GM20431 (cell line): ENCODE measurements at regions not wholly inside any gene's neighbourhood (a gene's known extent, or its start where the extent isn't known, plus 50 kb on each side); places are given as distances from the start of the nearest gene placed in this dataset.
"Not testable (repeated sequence)": the region's sequence is repeated elsewhere in the genome, so short reads cannot be mapped to it uniquely, and the experiment has no call there.

ENCODE experiments used
- in situ Hi-C: fragments of 300-500 bp; cut with MseI, MboI; formaldehyde crosslinking; loops from one replicate; pipeline ENCODE4 v1.15.0; 2020; ENCODE audit warnings: low sequenced_read_pairs; ENCODE audit not compliant: unreplicated experiment

DNA sequence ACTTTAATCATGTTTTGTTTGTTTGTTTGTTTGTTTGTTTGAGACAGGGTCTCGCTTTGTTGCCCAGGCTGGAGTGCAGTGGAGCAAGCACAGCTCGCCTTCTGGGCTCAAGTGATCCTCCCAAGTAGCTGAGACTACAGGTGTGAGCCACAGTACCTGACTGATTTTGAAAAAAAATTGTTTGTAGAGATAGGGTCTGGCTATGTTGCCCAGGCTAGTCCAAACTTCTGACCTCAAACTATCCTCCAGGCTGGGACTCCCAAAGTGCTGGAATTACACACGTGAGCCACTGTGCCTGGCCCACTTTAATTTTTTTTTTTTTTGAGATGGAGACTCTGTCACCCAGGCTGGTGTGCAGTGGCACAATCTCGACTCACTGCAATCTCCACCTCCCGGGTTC lies 74.8 kb upstream of the CLDN5 start:
- in situ Hi-C loops = no loop called here

DNA sequence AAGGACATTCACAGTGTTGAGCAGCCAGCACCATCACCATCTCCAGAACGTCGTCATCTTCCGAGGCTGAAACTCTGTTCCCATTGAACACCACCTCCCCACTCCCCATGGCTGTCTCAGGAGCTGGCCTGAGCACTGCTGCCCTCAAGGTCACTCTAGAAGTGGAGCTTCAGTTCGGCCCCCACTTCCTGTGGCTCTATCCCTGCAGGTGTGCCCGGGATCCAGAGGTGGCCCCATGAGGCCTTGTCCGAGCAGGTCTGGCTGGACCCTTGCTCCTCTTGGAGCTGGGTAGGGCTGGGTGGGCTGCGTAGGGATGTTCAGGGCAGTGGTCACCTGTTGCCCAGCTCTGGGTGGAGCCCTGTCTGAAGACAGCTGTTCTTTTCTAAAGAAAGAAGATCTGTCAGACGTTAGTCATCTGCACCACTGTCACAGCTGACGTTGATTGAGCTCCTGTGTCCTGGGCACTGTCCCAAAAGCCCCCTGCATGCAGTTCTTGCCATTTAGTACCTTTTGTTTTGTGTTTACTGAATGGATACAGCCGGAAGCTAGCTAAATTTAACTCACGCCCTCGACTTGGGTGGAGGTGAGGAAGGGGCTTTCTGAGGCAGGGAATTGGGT lies 75.5 kb upstream of the CLDN5 start:
- in situ Hi-C loops = no loop called here

DNA sequence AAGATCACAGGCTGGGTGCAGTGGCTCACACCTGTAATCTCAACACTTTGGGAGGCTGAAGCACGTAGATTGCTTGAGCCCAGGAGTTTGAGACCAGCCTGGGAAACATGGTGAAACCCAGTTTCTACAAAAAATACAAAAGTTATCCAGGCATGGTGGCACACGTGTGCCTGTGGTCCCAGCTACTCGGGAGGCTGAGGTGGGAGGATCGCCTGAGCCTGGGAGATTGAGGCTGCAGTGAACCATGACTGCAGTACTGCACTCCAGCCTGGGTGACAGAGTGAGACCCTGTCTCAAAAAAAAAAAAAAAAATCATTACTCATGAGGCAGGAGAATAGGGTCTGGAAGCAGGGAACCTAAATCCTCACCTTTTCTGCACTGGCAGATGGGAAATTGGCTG lies 79.1 kb upstream of the CLDN5 start:
- in situ Hi-C loops = not testable (repeated sequence)

DNA sequence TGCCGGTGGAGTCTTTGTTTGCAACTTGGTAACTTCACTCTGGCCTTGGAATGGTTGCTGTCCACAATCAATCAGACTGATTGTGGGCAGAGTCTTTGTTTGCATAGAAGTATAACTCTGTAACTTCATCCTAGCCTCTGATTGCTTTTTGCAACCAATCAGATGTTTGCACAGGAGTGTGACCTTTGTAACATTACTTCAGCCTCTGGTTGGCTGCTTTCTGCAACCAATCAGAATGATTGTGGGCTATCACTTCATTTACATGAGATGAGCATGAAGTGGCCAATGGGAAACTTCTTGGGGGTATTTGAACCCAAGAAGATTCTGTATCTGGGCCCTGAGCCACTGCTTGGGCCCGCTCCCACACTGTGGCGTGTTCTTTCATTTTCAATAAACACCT lies 79.6 kb upstream of the CLDN5 start:
- in situ Hi-C loops = no loop called here

DNA sequence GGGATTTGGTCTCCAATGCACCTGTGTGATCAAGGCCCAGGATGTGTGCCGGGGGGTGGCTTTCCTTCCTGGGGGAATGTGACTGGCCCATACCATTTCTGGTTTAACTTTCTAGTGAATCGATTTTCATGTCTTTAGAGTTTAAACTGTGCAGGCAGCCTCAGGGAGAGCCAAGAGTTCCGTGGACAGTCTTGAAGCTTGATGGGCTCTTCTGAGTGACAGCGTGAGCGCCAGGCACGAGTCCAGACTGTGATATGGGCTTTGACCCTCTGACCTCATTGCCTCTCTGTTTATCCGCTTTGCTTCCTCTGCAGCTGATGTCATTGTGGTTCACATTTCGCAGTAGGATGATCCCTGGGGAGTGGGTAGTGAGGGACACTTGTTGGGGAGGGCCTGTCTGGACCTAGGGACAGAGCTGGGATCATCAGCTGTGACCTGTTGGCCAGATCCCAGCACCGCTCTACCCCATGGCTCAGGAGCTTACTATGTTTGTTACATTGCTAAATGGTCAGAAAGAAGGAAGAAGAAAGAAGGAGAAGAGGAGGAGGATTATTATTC lies 80.6 kb upstream of the CLDN5 start:
- in situ Hi-C loops = no loop called here

DNA sequence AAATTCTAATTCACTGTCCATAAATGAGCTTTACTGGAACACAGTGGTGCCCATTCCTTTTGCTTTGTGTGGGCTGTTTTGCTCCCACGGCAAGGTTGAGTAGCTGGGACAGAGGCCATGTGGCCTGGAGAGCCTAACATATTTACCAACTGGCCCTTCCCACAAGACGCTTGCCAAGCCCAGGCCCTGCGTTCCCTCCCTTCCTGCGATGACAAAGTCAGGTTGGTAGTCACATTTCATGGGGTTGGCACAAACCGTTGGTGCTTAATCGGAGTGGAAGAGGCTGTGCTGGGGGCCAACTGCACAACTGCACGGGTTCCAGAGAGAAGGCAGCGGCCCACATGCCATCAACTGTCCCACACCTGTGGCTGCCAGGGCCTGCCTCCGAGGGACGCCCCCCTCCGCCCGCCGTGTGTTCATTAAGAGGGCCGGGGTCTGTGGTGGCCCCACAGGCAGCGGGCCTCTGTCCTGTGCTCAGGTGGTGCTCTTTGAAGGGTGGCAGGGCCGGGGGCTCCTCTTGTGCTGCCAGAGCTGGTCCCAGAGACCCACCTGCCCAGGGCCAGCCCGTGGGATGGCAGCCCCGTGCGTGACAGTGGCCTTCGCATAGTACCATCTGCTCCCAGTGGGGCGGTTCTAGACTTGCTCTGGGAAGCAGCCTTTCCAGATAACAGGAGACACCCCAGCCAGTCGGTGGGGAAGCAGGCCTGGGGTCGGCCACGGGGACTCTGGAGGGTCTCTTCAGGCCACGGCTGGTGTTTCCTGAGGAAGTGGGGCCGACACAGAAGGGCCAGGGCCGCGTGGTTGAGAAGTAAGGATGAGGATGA lies 81.5 kb upstream of the CLDN5 start:
- in situ Hi-C loops = no loop called here

DNA sequence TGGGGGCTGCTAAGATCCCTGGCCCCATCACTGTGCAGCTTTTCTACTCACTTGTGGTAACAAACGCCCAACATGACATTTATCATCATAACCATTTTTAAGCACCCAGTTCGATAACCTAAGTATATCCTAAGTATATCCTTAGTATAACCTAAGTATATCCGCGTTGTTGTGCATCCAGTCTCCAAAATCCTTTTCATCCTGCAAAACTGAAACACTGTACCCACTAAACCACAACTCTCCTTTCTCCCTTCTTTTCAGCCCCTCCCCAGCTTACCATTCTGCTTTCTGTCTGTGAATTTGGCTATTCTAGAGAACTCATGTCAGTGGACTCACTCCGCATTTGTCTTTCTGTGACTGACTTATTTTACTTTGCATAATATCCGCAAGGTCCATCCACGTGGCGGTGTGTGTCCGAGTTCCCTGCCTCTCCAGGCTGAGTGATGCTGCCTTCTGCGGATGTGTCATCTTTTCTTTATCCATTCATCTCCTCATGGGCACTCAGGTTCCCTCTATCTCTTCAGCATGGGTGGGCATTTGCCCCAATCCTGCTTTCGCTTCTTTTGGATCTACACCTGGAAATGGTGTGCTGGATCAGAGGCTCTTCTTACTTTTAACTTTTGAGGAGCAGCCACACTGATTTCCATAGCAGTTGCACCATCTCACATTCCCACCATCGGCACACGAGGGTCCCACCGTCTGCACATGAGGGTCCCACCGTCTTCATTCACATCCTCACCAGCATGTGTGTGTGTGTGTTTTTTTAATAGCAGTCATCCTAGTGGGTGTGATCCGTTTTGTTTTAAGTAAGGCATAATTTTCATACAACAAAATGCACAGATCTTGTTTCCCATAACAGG lies 82.4 kb upstream of the CLDN5 start:
- in situ Hi-C loops = no loop called here

DNA sequence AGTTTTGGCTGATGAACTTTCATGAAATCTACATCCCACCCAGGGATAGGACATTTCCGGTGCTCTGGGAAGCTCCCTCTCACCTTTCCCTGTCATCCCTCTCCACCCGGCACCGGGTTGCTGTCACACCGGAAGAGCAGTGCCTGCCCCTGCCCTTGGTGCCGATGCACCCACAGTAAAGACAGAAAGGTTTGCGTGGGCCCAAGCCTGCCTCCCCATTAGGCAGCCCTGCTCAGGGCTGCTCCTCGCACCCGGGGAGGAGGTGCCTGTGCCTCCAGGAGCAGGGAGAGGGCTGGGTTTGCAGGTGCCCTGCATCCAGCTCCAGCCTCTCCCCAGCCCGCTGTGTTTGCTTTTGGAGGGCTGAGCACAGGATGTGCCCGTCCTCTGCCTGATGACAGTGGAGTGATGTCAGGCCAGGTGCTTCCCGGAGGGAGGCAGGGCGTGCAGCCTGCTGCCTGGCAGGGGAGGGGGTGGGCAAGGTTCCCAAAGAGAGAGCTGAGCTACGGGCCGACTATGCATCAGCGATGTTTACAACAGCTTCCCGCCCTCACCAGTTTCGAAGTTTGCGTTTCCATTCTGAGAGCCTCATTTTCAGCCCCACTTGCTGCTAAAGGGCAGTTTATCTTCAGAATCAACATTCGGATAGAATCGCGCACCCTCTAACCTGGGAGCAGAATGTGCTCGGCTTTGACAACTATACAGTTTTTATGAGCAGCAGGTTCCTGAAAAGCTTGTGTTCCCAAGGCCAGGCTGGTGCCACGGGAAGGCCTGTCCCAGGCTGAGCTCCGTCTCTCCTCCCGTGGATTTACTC lies 83.2 kb upstream of the CLDN5 start:
- in situ Hi-C loops = no loop called here

DNA sequence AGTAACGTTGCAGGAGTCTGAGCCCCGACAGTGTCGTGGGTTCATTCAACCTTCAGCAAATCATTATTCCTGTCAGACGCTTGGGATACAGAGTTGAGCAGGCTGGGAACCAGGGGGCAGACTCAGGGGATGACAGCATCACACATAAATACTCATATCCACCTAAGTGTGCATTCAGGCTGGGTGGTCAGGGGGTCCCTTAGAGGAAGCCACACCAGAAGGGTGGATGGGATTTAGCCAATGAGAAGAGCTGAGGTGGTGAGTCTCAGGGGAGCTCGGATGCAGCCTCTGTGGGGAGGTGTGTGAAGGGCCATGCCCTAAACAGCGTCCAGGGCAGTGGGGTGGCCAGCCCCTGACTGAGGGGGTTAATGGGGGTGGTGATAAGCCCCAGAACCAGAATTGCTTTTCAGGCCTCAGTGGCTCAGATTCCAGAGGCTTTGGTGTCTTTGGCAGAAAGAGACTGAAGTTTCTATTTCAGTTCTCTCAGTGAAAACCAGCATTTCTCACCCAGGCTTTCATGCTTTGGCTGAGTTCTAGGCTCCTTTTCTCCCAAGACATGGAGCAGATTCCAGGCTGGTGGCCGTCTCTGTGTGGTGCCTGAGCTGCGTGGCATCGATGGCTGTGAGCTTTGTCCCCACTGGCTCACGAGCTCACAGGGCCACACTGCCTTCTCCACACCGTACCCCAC lies 83.9 kb upstream of the CLDN5 start:
- in situ Hi-C loops = no loop called here

DNA sequence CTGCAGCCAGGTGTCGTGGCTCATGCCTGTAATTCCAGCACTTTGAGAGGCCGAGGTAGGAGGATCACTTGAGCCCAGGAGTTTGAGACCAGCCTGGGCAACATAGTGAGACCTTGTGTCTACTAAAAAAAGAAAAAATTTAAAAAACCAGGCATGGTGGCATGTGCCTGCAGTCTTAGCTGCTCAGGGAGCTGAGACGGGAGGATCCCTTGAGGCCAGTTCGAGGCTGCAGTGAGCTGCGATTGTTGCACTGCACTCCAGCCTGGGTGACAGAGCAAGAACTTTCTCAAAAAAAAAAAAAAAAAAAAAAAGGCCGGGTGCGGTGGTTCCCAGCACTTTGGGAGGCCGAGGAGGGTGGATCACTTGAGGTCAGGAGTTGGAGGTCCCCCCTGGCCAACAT lies 85.5 kb upstream of the CLDN5 start:
- in situ Hi-C loops = not testable (repeated sequence)

DNA sequence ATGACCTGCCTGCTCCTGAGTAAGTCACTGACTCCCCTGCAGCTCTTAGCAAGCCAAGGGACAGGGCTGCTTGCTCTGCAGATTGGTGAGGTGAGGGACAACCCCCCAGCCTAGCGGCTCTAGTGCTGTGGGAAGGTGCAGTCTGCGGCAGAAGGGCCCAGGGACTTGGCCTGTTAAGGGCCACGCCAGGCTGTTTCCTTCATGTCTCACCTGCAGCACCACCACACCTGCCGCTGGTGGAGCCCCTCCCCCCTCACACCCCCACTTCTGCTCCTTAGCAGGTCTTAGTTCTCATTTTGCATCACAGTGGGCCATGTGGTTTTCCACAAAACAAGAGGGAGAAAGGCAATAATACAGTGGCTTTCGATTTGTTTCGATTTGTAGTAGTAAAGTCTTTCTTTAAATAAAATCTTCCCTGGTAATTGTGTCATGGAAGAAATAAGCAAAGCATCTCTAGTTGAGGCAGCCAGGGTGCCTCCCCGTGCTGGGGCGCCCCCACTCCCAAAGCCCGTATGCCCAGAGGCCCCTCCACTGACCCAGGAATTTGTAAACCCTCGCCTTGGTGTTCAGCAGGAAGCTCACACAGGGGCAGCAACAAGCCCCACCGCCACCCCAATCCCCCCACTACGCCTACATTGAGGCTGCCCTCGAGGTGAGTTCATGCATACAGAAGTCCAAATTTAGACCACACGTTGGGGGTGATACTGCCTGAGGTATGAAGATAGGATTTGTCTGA lies 86.5 kb upstream of the CLDN5 start:
- in situ Hi-C loops = no loop called here

DNA sequence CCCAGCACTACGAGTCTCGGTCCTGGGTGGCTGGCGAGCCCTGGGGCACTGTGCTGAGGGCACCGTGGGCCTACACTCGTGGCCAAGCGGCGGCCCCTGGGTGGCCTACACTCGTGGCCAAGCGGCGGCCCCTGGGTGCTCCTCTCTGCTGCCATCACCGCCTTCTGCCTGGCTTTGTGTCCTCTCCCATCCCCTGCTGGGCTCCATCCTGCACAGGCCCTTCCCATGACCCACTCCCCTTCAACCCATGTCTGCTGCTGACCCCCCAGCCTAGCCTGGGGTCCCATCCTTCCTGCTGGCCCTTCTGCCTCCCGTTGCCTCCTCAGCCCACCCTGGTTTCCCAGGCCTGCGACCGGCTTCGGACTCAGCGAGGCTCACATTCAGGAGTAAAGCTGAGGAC lies 87.4 kb upstream of the CLDN5 start:
- in situ Hi-C loops = no loop called here

DNA sequence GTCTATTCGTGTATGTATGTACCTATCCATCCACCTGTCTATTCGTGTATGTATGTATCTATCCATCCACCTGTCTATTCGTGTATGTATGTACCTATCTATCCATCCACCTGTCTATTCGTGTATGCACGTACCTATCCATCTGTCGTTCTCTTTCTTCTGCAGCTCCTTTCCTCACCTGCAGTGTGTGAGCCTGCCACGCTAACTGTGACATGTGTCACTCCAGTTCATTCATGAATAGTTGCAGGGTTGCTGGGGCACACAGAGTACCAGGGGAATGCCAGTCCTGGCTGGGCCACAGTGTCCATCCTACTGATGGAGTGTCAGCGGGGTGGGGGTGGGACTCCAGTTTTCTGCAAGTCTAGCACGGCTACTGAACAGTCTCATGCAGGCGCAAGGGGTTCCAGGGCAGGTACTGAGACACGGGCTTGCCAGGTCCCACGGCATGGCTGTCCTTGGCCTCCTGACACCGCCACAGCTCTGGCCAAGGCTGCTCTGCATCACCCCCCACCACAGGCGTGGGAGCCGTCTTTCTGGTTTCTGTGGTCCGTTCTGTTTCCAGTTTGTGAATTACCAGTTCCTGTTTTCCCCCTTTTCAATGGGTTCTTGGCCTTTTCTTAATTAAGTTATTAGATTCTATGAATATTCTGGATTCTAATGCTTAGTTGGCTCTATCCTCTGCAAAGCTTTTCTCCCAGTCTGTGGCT lies 88.8 kb upstream of the CLDN5 start:
- in situ Hi-C loops = no loop called here

DNA sequence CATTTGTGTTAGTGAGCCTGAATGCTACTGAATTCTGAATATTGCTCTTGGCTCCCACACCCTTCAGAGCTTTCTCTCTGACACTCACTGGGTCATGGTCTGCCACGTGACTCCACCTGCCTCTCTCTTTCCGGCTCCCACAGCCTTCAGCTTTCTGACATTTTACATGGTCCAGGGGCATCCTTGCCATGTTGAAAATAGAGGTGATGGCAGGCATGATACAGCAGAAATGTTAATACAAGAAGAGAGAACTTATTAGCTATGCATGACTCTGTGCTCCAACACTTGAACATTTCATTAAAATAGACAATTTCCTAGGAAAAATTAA lies 90.3 kb upstream of the CLDN5 start:
- in situ Hi-C loops = no loop called here

DNA sequence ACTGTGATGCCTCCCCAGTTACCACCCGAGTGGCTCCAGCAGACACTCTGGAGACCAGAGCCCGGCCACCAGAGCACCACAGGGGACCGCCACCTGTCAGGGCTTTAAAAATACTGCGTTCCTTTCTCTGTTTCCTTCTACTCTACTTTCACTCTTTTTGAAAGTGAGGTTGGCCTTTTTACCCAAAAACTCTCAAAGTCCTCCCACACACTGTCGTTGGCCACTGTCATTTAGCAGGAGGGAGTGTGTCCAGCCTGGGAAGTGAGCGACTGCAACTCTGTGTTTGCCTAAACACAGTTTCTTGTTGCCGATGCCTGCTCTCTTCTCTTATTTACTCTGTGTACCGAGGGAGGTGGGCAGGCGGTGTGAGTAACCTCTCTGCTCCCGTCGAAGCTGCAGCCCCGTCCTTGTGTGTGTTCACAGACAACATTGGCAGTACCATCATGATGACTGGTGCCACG lies 90.8 kb upstream of the CLDN5 start:
- in situ Hi-C loops = no loop called here

DNA sequence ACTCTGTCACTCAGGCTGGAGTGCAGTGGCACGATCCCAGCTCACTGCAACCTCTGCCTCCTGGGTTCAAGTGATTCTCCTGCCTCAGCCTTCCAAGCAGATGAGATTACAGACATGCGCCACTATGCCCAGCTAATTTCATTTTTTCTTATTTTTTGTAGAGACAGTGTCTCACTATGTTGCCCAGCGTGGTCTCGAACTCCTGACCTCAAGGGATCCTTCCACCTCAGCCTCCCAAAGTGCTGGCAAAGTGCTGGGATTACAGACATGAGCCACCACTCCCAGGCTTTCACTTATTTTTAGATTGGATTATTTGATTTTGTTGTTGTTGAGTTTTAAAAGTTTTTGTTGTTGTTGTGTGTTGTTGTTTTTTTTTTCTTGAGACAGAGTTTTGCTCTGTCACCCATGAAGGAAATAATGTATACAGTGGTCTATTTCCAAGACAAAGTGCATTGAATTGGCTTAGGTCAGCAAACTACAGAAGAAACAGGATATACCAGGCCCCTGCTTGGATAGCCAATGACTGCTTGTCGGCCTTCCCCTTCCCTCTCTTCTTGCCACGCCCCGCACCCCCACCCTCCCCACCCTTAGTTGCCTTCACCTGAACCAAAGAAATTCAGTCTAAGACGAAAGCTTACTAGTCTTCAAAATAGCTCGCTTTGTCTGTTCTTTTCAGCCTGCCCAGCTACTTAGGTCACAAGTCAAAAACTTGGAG lies 91.8 kb upstream of the CLDN5 start:
- in situ Hi-C loops = no loop called here

DNA sequence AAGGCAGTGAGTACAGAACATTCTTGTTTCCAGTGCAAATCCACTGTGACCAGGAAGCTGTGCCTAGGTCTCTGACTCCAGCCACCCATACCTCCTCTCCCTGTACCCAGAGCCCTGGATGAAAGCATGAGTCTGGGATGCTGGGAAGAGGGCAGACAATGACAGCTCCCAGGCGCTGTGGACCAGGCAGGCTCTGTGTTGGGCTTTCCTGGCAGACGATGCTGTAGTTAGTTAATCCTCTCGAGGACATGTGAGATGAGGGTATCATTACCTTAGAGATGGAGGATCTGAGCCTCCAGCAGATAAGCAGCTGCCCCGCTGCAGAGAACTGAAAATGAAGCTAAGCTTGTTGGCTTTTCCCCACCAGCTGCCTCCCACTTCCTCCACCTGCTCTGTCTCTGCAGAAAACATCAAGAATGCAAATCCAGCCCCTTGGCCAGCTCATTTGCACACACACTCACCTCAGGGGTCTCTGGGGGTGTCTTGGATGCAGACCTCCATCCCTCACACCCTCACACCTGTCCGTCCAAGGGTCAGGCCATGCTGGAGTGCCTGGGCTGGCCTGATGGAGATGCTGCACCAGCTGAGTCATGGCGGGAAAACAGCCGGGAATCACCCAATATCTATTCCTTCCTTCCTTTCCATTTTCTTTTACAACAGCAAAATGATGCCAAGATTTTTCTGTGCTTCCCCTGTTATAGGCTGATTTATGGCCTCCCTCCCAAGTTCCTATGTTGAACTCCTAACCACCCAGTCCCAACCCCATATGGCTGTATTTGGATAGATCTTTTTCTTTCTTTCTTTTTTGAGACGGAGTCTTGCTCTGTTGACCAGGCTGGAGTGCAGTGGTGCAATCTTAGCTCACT lies 94.9 kb upstream of the SEPTIN5 start:
- in situ Hi-C loops = no loop called here
